Esophagus squamous epithelium (tissue), 4 donors: ENCODE measurements at regions not wholly inside any gene's neighbourhood (a gene's known extent, or its start where the extent isn't known, plus 50 kb on each side); places are given as distances from the start of the nearest gene placed in this dataset.

ENCODE experiments used
- POLR2A ChIP-seq, 4 donors: fragments of 450-650 bp; IDR thresholded peaks; one replicate each; pipeline ENCODE4 v1.6.1; 2017; ENCODE audit warnings: antibody characterized with exemption in 4 of 4, mild to moderate bottlenecking in 4 of 4, moderate library complexity in 3 of 4
- TF ChIP-seq, protein P1 (sequence below), 6 experiments: fragments of 450-650 bp in 4 of 6; fragments of 200-600 bp in 2 of 6; sonication (generic) in 2 of 6; IDR thresholded peaks; one replicate each; pipeline ENCODE4 v1.5.1; 2016 to 2019; ENCODE audit warnings: antibody characterized with exemption in 6 of 6, mild to moderate bottlenecking in 4 of 6, moderate library complexity in 4 of 6

GRCh38 chr18:33923980-33924379, 300.7 kb downstream of the NOL4 start:
- TF ChIP-seq, protein P1, sequence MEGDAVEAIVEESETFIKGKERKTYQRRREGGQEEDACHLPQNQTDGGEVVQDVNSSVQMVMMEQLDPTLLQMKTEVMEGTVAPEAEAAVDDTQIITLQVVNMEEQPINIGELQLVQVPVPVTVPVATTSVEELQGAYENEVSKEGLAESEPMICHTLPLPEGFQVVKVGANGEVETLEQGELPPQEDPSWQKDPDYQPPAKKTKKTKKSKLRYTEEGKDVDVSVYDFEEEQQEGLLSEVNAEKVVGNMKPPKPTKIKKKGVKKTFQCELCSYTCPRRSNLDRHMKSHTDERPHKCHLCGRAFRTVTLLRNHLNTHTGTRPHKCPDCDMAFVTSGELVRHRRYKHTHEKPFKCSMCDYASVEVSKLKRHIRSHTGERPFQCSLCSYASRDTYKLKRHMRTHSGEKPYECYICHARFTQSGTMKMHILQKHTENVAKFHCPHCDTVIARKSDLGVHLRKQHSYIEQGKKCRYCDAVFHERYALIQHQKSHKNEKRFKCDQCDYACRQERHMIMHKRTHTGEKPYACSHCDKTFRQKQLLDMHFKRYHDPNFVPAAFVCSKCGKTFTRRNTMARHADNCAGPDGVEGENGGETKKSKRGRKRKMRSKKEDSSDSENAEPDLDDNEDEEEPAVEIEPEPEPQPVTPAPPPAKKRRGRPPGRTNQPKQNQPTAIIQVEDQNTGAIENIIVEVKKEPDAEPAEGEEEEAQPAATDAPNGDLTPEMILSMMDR (IDR thresholded peaks at IDR 0.05): no peak
- no peak for TF ChIP-seq POLR2A (IDR thresholded peaks at IDR 0.05)
